ENCODE measurements at regions not wholly inside any gene's neighbourhood (a gene's known extent, or its start where the extent isn't known, plus 50 kb on each side); places are given as distances from the start of the nearest gene placed in this dataset.

- POLR2A ChIA-PET, result no interaction called here
- Histone ChIP-seq H3K4me1 (ENCODE audit: control insufficient read depth, insufficient read depth, low read length) (no peaks in the 10 kb centered on the region), H3K27ac (ENCODE audit: extremely low read depth, low read depth, low read length) (no peak overlapping the region), H3K36me3 (ENCODE audit: control insufficient read depth in 2 of 2, insufficient read depth in 1 of 2, low read length in 2 of 2) (no peaks in the 10 kb centered on the region), H3K4me3 (ENCODE audit: low read depth, low read length) (no peak overlapping the region), H3K9me3 (ENCODE audit: control insufficient read depth, insufficient read depth, low read depth, low read length) (no peaks in the 10 kb centered on the region)
- CTCF ChIA-PET, result no interaction called here
- TF ChIP-seq PRDM6 (tag by site-specific recombination; IDR thresholded peaks at IDR 0.05) (no peak), ZNF239 (tag by site-specific recombination; IDR thresholded peaks at IDR 0.05) (no peak), ATF2 (tag by site-specific recombination; IDR thresholded peaks at IDR 0.05; ENCODE audit: low read depth) (no peak)
Observed at GRCh38 chr13:34767778-34768177, 174.3 kb upstream of the NBEA start.

- TF ChIP-seq ZNF121 (tag by site-specific recombination; IDR thresholded peaks at IDR 0.05) (no peak), ZNF311 (tag by site-specific recombination; IDR thresholded peaks at IDR 0.05; ENCODE audit: borderline replicate concordance) (no peak), ZNF518A (tag by site-specific recombination; conservative IDR thresholded peaks at IDR 0.05; ENCODE audit: low read depth) (no peak), ZNF488 (tag by site-specific recombination; IDR thresholded peaks at IDR 0.05) (no peak), ZNF394 (tag by site-specific recombination; IDR thresholded peaks at IDR 0.05; ENCODE audit: borderline replicate concordance) (no peak), ZNF266 (tag by site-specific recombination; IDR thresholded peaks at IDR 0.05; ENCODE audit: low read depth) (no peak), ZNF10 (tag by site-specific recombination; IDR thresholded peaks at IDR 0.05) (no peak), ZNF24 (tag by site-specific recombination; IDR thresholded peaks at IDR 0.05) (no peak), KLF16 (tag by site-specific recombination; IDR thresholded peaks at IDR 0.05) (no peak), ZNF626 (tag by site-specific recombination; IDR thresholded peaks at IDR 0.05) (no peak), ZNF23 (tag by site-specific recombination; IDR thresholded peaks at IDR 0.05; ENCODE audit: borderline replicate concordance) (no peak), KLF17 (tag by site-specific recombination; IDR thresholded peaks at IDR 0.05) (no peak), ZNF112 (tag by site-specific recombination; IDR thresholded peaks at IDR 0.05) (no peak), ZNF600 (tag by site-specific recombination; IDR thresholded peaks at IDR 0.05) (no peak), ZBTB20 (tag by site-specific recombination; IDR thresholded peaks at IDR 0.05) (no peak), ZBTB49 (tag by site-specific recombination; IDR thresholded peaks at IDR 0.05; ENCODE audit: low read depth) (no peak)
- ChIA-PET CTCF (no interaction called here), POLR2A (no interaction called here)
- Histone ChIP-seq H3K4me3 (ENCODE audit: low read depth, low read length) (no peak overlapping the region), H3K36me3 (ENCODE audit: control insufficient read depth in 2 of 2, insufficient read depth in 1 of 2, low read length in 2 of 2) (no peaks in the 10 kb centered on the region), H3K4me1 (ENCODE audit: control insufficient read depth, insufficient read depth, low read length) (no peaks in the 10 kb centered on the region), H3K9me3 (ENCODE audit: control insufficient read depth, insufficient read depth, low read depth, low read length) (no peaks in the 10 kb centered on the region), H3K27ac (ENCODE audit: extremely low read depth, low read depth, low read length) (no peak overlapping the region)
Observed at GRCh38 chr13:34772206-34772605, 169.9 kb upstream of the NBEA start.
